Endothelial cell of umbilical vein (primary cell): ENCODE measurements at regions not wholly inside any gene's neighbourhood (a gene's known extent, or its start where the extent isn't known, plus 50 kb on each side); places are given as distances from the start of the nearest gene placed in this dataset.

Experiments
- BruUV-seq: library from RNA; stranded (reverse); fragments of 400-500 nt; replicated peaks from 2 replicates; lab custom pipeline; 2021; lab: Mats Ljungman, UMichigan
- CTCF ChIA-PET: fragments of 300-600, 350-600 bp; sonication (Branson Sonifier 250); formaldehyde crosslinking; loops from one replicate; lab custom pipeline; 2021; ENCODE audit warnings: antibody characterized with exemption, inconsistent platforms; lab: Charles Lee
- POLR2A ChIA-PET: fragments of 300-600, 350-600 bp; sonication (Branson Sonifier 250); formaldehyde crosslinking; loops from one replicate; lab custom pipeline; 2021; ENCODE audit warnings: antibody characterized with exemption, inconsistent platforms; lab: Charles Lee
- DNase-seq: peaks from one replicate; pipeline ENCODE4 v3.0.0-alpha.2; 2011; ENCODE audit warnings: low read depth, low spot score
- FAIRE-seq: peaks from 2 replicates; lab custom pipeline; 2011; peaks lifted over from hg19 to GRCh38; lab: Jason Lieb, UNC
- H2AFZ ChIP-seq: 2 replicates; pipeline ENCODE4 v1.6.0; 2012; ENCODE audit warnings: low read depth, low read length, control low read depth, inconsistent platforms
- H3K27ac ChIP-seq: 2 replicates; pipeline ENCODE4 v1.5.1; 2011; ENCODE audit warnings: low read depth, mild to moderate bottlenecking, control low read depth, low read length, moderate library complexity; ENCODE audit not compliant: insufficient read depth
- H3K27me3 ChIP-seq, 2 experiments: 2 replicates each; pipeline versions ENCODE4 v1.6.0 to v1.6.1; 2011; ENCODE audit warnings: low read length in 2 of 2, mixed read lengths in 1 of 2; ENCODE audit not compliant: control insufficient read depth in 2 of 2, insufficient read depth in 2 of 2
- H3K36me3 ChIP-seq, 2 experiments: 2 replicates in 1 of 2; 3 replicates in 1 of 2; pipeline ENCODE4 v1.5.1; 2011; ENCODE audit warnings: low read length in 2 of 2, mild to moderate bottlenecking in 1 of 2, moderate library complexity in 1 of 2; ENCODE audit not compliant: control insufficient read depth in 2 of 2, insufficient read depth in 2 of 2; ENCODE audit errors: extremely low read depth in 1 of 2
- H3K4me1 ChIP-seq: 3 replicates; pipeline ENCODE4 v1.5.1; 2011; ENCODE audit warnings: mild to moderate bottlenecking, low read length; ENCODE audit not compliant: control insufficient read depth, insufficient read depth; ENCODE audit errors: extremely low read depth
- H3K4me2 ChIP-seq: 2 replicates; pipeline ENCODE4 v1.6.1; 2011; ENCODE audit warnings: low read length, control low read depth, mixed read lengths; ENCODE audit not compliant: insufficient read depth
- H3K4me3 ChIP-seq, 3 experiments: fragments of 200-600 bp in 1 of 3; sonication (generic), shearing (Covaris generic) in 1 of 3; replicated peaks in 1 of 3; 2 replicates each; pipeline ENCODE4 v1.5.1; 2011 to 2016; ENCODE audit warnings: control low read depth in 3 of 3, low read length in 3 of 3, mild to moderate bottlenecking in 2 of 3, inconsistent platforms in 1 of 3, low read depth in 1 of 3, moderate library complexity in 1 of 3; ENCODE audit not compliant: insufficient read depth in 1 of 3
- H3K79me2 ChIP-seq: 2 replicates; pipeline ENCODE4 v1.6.0; 2012; ENCODE audit warnings: low read length, inconsistent platforms; ENCODE audit not compliant: control insufficient read depth, insufficient read depth
- H3K9ac ChIP-seq: replicated peaks from 2 replicates; pipeline ENCODE3; 2011; ENCODE audit warnings: low read length, control low read depth; ENCODE audit not compliant: insufficient read depth; ENCODE audit errors: extremely low read depth
- H3K9me1 ChIP-seq: replicated peaks from 3 replicates; pipeline ENCODE4 v1.6.0; 2011; ENCODE audit warnings: mild to moderate bottlenecking, low read length; ENCODE audit not compliant: control insufficient read depth, insufficient read depth; ENCODE audit errors: extremely low read depth
- H3K9me3 ChIP-seq: replicated peaks from 2 replicates; pipeline ENCODE4 v1.5.1; 2012; ENCODE audit warnings: low read length, inconsistent platforms; ENCODE audit not compliant: control insufficient read depth, insufficient read depth
- H4K20me1 ChIP-seq: replicated peaks from 2 replicates; pipeline ENCODE3; 2011; ENCODE audit warnings: mild to moderate bottlenecking, low read length; ENCODE audit not compliant: control insufficient read depth, insufficient read depth; ENCODE audit errors: extremely low read depth
- EZH2 ChIP-seq: IDR thresholded peaks from 2 replicates; pipeline ENCODE4 v1.6.1; 2012; ENCODE audit warnings: borderline replicate concordance, low read depth, mild to moderate bottlenecking, moderate library complexity, low read length, inconsistent platforms; ENCODE audit not compliant: severe bottlenecking
- FOS ChIP-seq: IDR thresholded peaks from 2 replicates; pipeline ENCODE4 v1.6.1; 2011; ENCODE audit warnings: mild to moderate bottlenecking, low read length, moderate library complexity, borderline replicate concordance; ENCODE audit not compliant: insufficient read depth
- GATA2 ChIP-seq: IDR thresholded peaks from 2 replicates; pipeline ENCODE4 v1.7.0; 2011; ENCODE audit warnings: low read depth, mild to moderate bottlenecking, moderate library complexity, mixed read lengths, low read length; ENCODE audit not compliant: insufficient read length, insufficient read depth
- JUN ChIP-seq: IDR thresholded peaks from 2 replicates; pipeline ENCODE4 v1.6.1; 2011; ENCODE audit warnings: borderline replicate concordance, low read depth; ENCODE audit not compliant: insufficient read length, insufficient read depth
- MYC ChIP-seq: IDR thresholded peaks from one replicate; pipeline ENCODE4 v1.6.1; 2011; ENCODE audit warnings: mild to moderate bottlenecking, low read depth, low read length
- POLR2A ChIP-seq: IDR thresholded peaks from 2 replicates; pipeline ENCODE4 v1.6.1; 2012; ENCODE audit warnings: low read depth, mild to moderate bottlenecking, control low read depth, low read length
- POLR2AphosphoS5 ChIP-seq: IDR thresholded peaks from 2 replicates; pipeline ENCODE4 v1.6.1; 2012; ENCODE audit warnings: low read depth, mild to moderate bottlenecking, control low read depth, low read length, moderate library complexity; ENCODE audit not compliant: insufficient read depth
- dilution Hi-C: fragments of 300-500 bp; cut with MboI; formaldehyde crosslinking; loops from one replicate; pipeline ENCODE4 v1.15.0; 2019; ENCODE audit warnings: low sequenced_read_pairs; ENCODE audit not compliant: extremely low pct_ligation_motif_present
- intact Hi-C: fragments of 100-400 bp; cut with micrococcal nuclease; formaldehyde crosslinking; loops from one replicate; pipeline ENCODE4 v1.10.0; 2022
- TF ChIP-seq, protein P1 (sequence below), 2 donors: IDR thresholded peaks; 1 replicate in 1 of 2; 2 replicates in 1 of 2; pipeline ENCODE4 v1.5.1; 2011; ENCODE audit warnings: low read length in 2 of 2, mild to moderate bottlenecking in 2 of 2, moderate library complexity in 2 of 2, control low read depth in 1 of 2, inconsistent platforms in 1 of 2, low read depth in 1 of 2; ENCODE audit not compliant: insufficient read depth in 1 of 2; ENCODE audit errors: extremely low read depth in 1 of 2
- TF ChIP-seq, protein P2 (sequence below): IDR thresholded peaks from 2 replicates; pipeline ENCODE4 v1.6.1; 2011; ENCODE audit not compliant: insufficient read depth, insufficient read length

DNA sequence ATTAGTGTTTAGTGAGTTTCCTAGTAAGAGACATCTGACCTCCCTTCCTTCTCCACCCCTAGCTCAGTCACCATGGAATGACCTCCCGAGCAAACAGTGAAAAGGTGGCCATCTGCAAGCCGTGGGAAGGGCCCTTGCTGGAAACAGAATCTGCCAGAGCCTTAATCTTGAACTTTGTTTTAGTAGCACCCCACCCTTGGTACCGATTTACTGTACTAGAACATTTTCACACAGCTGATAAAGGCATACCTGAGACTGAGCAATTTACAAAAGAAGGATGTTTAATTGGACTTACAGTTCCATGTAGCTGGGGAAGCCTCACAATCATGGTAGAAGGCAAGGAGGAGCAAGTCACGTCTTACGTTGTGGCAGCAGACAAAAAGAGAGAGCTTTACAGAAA is 655.8 kb downstream of the TSN start:
- no peaks in the 10 kb centered on the region for H4K20me1 ChIP-seq
- H3K9ac ChIP-seq, result no peak overlapping the region
- FAIRE-seq (no peak), DNase-seq (no peak)
- no peaks in the 10 kb centered on the region for H3K27me3 ChIP-seq
- H3K4me2 ChIP-seq, result no peak overlapping the region
- BruUV-seq, result no TSS peak
- H3K9me1 ChIP-seq, result no peaks in the 10 kb centered on the region
- no peaks in the 10 kb centered on the region for H3K36me3 ChIP-seq
- no peak overlapping the region for H2AFZ ChIP-seq
- H3K9me3 ChIP-seq, result peaks cover 3% of the 10 kb centered on the region
- no peak overlapping the region for H3K4me3 ChIP-seq
- TF ChIP-seq, protein P1, sequence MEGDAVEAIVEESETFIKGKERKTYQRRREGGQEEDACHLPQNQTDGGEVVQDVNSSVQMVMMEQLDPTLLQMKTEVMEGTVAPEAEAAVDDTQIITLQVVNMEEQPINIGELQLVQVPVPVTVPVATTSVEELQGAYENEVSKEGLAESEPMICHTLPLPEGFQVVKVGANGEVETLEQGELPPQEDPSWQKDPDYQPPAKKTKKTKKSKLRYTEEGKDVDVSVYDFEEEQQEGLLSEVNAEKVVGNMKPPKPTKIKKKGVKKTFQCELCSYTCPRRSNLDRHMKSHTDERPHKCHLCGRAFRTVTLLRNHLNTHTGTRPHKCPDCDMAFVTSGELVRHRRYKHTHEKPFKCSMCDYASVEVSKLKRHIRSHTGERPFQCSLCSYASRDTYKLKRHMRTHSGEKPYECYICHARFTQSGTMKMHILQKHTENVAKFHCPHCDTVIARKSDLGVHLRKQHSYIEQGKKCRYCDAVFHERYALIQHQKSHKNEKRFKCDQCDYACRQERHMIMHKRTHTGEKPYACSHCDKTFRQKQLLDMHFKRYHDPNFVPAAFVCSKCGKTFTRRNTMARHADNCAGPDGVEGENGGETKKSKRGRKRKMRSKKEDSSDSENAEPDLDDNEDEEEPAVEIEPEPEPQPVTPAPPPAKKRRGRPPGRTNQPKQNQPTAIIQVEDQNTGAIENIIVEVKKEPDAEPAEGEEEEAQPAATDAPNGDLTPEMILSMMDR (IDR thresholded peaks at IDR 0.05; ENCODE audit: extremely low read depth in 1 of 2, insufficient read depth in 1 of 2, low read depth in 1 of 2, low read length in 2 of 2), result no peak
- TF ChIP-seq EZH2 (no peak), FOS (no peak), POLR2A (no peak), JUN (no peak), MYC (no peak), GATA2 (no peak), POLR2AphosphoS5 (no peak)
- TF ChIP-seq, protein P2, sequence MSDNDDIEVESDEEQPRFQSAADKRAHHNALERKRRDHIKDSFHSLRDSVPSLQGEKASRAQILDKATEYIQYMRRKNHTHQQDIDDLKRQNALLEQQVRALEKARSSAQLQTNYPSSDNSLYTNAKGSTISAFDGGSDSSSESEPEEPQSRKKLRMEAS, result no peak
- dilution Hi-C loops, result no loop called here
- ChIA-PET CTCF (no interaction called here), POLR2A (no interaction called here)
- H3K4me1 ChIP-seq, result no peaks in the 10 kb centered on the region
- intact Hi-C loops, result no loop called here
- no peak overlapping the region for H3K27ac ChIP-seq
- H3K79me2 ChIP-seq, result no peaks in the 10 kb centered on the region
